Prostate gland (tissue), 2 donors: ENCODE measurements at regions not wholly inside any gene's neighbourhood (a gene's known extent, or its start where the extent isn't known, plus 50 kb on each side); places are given as distances from the start of the nearest gene placed in this dataset.

Source experiments
- DNase-seq: peaks from one replicate; pipeline ENCODE4 v3.0.0-alpha.2; 2019; ENCODE audit warnings: low spot score
- H3K27ac ChIP-seq, 2 donors: fragments of 200-600 bp; sonication (generic); 2 replicates each; pipeline ENCODE4 v1.5.1; 2017 to 2019
- H3K27me3 ChIP-seq: fragments of 200-600 bp; sonication (generic); replicated peaks from 2 replicates; pipeline ENCODE4 v1.5.1; 2019; ENCODE audit not compliant: insufficient read depth
- H3K36me3 ChIP-seq, 2 donors: fragments of 200-600 bp; sonication (generic); 1 replicate in 1 of 2; 2 replicates in 1 of 2; pipeline versions ENCODE4 v1.5.1 to v1.8.1; 2017 to 2019
- H3K4me1 ChIP-seq: fragments of 200-600 bp; sonication (generic); replicated peaks from 2 replicates; pipeline ENCODE4 v1.5.1; 2019
- H3K4me3 ChIP-seq, 2 donors: fragments of 200-600 bp; sonication (generic); 2 replicates each; pipeline ENCODE4 v1.5.1; 2017 to 2019
- H3K9me3 ChIP-seq: fragments of 200-600 bp; sonication (generic); 2 replicates; pipeline ENCODE4 v1.5.1; 2017
- CTCF ChIP-seq, 4 experiments: fragments of 200-600 bp in 2 of 4; fragments of 450-650 bp in 2 of 4; sonication (generic) in 2 of 4; IDR thresholded peaks; 1 replicate in 3 of 4; 2 replicates in 1 of 4; pipeline ENCODE4 v1.5.1; 2016 to 2019; ENCODE audit warnings: antibody characterized with exemption in 4 of 4, mild to moderate bottlenecking in 2 of 4, moderate library complexity in 2 of 4
- POLR2A ChIP-seq: fragments of 450-650 bp; IDR thresholded peaks from one replicate; pipeline ENCODE4 v1.6.1; 2016; ENCODE audit warnings: antibody characterized with exemption, mild to moderate bottlenecking
- POLR2AphosphoS5 ChIP-seq: sonication (generic); formaldehyde crosslinking; IDR thresholded peaks from one replicate; pipeline ENCODE4 v1.6.1; 2017; ENCODE audit warnings: antibody characterized with exemption
- WGBS: methylation state at CpG from one replicate; pipeline ENCODE4 v1.1.5; 2018; 5-methylcytosine and 5-hydroxymethylcytosine counted together
- intact Hi-C: fragments of 100-400 bp; cut with DNase I; formaldehyde crosslinking; loops from one replicate; pipeline ENCODE4 v1.14.2; 2022

- no peak for TF ChIP-seq POLR2AphosphoS5
- TF ChIP-seq POLR2A: no peak
- no peak for TF ChIP-seq CTCF (IDR thresholded peaks at IDR 0.05)
- intact Hi-C loops: no loop called here
- Histone ChIP-seq H3K4me3 (no peak overlapping the region), H3K4me1 (no peaks in the 10 kb centered on the region), H3K27ac (no peak overlapping the region), H3K9me3 (no peaks in the 10 kb centered on the region), H3K27me3 (no peaks in the 10 kb centered on the region), H3K36me3 (no peaks in the 10 kb centered on the region)
- no peak for DNase-seq
- WGBS: 95% methylated on average over 3 of the region's 3 CpGs
Measured at GRCh38 chr20:3342766-3343165, 64.7 kb downstream of the DNAAF9 start.

- H3K27me3 ChIP-seq: no peaks in the 10 kb centered on the region
- intact Hi-C loops: no loop called here
- H3K9me3 ChIP-seq: no peaks in the 10 kb centered on the region
- DNase-seq: no peak
- H3K36me3 ChIP-seq: no peaks in the 10 kb centered on the region
- H3K4me3 ChIP-seq: no peak overlapping the region
- H3K27ac ChIP-seq: no peak overlapping the region
- no peaks in the 10 kb centered on the region for H3K4me1 ChIP-seq
- WGBS: 59% methylated on average over 9 of the region's 9 CpGs
- TF ChIP-seq POLR2A: no peak
- no peak for TF ChIP-seq POLR2AphosphoS5
- no peak for TF ChIP-seq CTCF (IDR thresholded peaks at IDR 0.05)
Measured at GRCh38 chr20:3340443-3340842, 67.0 kb downstream of the DNAAF9 start.

- no peak for TF ChIP-seq CTCF (IDR thresholded peaks at IDR 0.05)
- no peak for TF ChIP-seq POLR2AphosphoS5
- TF ChIP-seq POLR2A: no peak
- no peak for DNase-seq
- WGBS: 96% methylated on average over 1 of the region's 1 CpG
- Histone ChIP-seq H3K27me3 (no peaks in the 10 kb centered on the region), H3K27ac (no peak overlapping the region), H3K4me3 (no peak overlapping the region), H3K4me1 (no peaks in the 10 kb centered on the region), H3K9me3 (no peaks in the 10 kb centered on the region), H3K36me3 (no peaks in the 10 kb centered on the region)
- intact Hi-C loops: no loop called here
Measured at GRCh38 chr20:3339571-3339970, 67.9 kb downstream of the DNAAF9 start.

GRCh38 chr20:3339076-3339475 is 68.4 kb downstream of the DNAAF9 start:
- Histone ChIP-seq H3K9me3 (no peaks in the 10 kb centered on the region), H3K27me3 (no peaks in the 10 kb centered on the region), H3K27ac (no peak overlapping the region), H3K4me3 (no peak overlapping the region), H3K4me1 (no peaks in the 10 kb centered on the region), H3K36me3 (no peaks in the 10 kb centered on the region)
- no peak for TF ChIP-seq POLR2A
- no peak for TF ChIP-seq POLR2AphosphoS5
- TF ChIP-seq CTCF (IDR thresholded peaks at IDR 0.05): no peak
- intact Hi-C loops: no loop called here
- DNase-seq: no peak
- WGBS: 97% methylated on average over 1 of the region's 1 CpG

- Histone ChIP-seq H3K36me3 (no peaks in the 10 kb centered on the region), H3K9me3 (no peaks in the 10 kb centered on the region), H3K27ac (no peak overlapping the region), H3K27me3 (no peaks in the 10 kb centered on the region), H3K4me1 (no peaks in the 10 kb centered on the region), H3K4me3 (no peak overlapping the region)
- no peak for DNase-seq
- no peak for TF ChIP-seq CTCF (IDR thresholded peaks at IDR 0.05)
- TF ChIP-seq POLR2A: no peak
- TF ChIP-seq POLR2AphosphoS5: no peak
- intact Hi-C loops: no loop called here
- 95% methylated on average over 8 of the region's 8 CpGs for WGBS
Measured at GRCh38 chr20:3334156-3334943, 73.1 kb downstream of the DNAAF9 start.
